Adrenal gland (tissue), 5 donors: ENCODE measurements at regions not wholly inside any gene's neighbourhood (a gene's known extent, or its start where the extent isn't known, plus 50 kb on each side); places are given as distances from the start of the nearest gene placed in this dataset.

Experiments
- CTCF ChIP-seq, 6 experiments: fragments of 450-650 bp in 4 of 6; fragments of 200-600 bp in 2 of 6; sonication (generic) in 1 of 6; IDR thresholded peaks; 1 replicate in 5 of 6; 2 replicates in 1 of 6; pipeline versions ENCODE4 v1.5.1 to v1.8.0; 2016 to 2021; ENCODE audit warnings: antibody characterized with exemption in 6 of 6, mild to moderate bottlenecking in 2 of 6, moderate library complexity in 1 of 6
- POLR2A ChIP-seq, 2 donors: fragments of 450-650 bp; IDR thresholded peaks; one replicate each; pipeline ENCODE4 v1.6.1; 2017; ENCODE audit warnings: antibody characterized with exemption in 2 of 2, mild to moderate bottlenecking in 2 of 2, moderate library complexity in 1 of 2
- donor health status: DM: no; HTN: no; CAD: no.

- TF ChIP-seq CTCF (IDR thresholded peaks at IDR 0.05) = no peak
- no peak for TF ChIP-seq POLR2A (IDR thresholded peaks at IDR 0.05)
Measured at GRCh38 chr2:49832555-49832954, 678.2 kb upstream of the FSHR start.
